ENCODE measurements at regions not wholly inside any gene's neighbourhood (a gene's known extent, or its start where the extent isn't known, plus 50 kb on each side); places are given as distances from the start of the nearest gene placed in this dataset.

GRCh38 chrX:94265323-94265722 is 591.3 kb downstream of the FAM133A start:
- no peak for TF ChIP-seq POLR2AphosphoS5 (IDR thresholded peaks at IDR 0.05)
- TF ChIP-seq EP300 (IDR thresholded peaks at IDR 0.05) = no peak
- TF ChIP-seq CTCF (IDR thresholded peaks at IDR 0.05) = no peak
